B cell (primary cell): ENCODE measurements at regions not wholly inside any gene's neighbourhood (a gene's known extent, or its start where the extent isn't known, plus 50 kb on each side); places are given as distances from the start of the nearest gene placed in this dataset.

Experiments
- ATAC-seq: fragments of 200-7000 bp; cut with Tn5 transposase; one replicate; pipeline ENCODE4 v1.10.0; 2021; ENCODE audit warnings: low read depth, mild to moderate bottlenecking, moderate number of reproducible peaks, moderate library complexity
- CTCF ChIA-PET: fragments of 350-600 bp; sonication (Branson Sonifier 250); formaldehyde crosslinking; loops from one replicate; lab custom pipeline; 2021; ENCODE audit warnings: antibody characterized with exemption, inconsistent platforms; lab: Charles Lee
- POLR2A ChIA-PET: fragments of 350-600 bp; sonication (Branson Sonifier 250); formaldehyde crosslinking; loops from one replicate; lab custom pipeline; 2021; ENCODE audit warnings: antibody characterized with exemption; lab: Charles Lee
- DNase-seq: peaks from one replicate; pipeline ENCODE4 v3.0.0; 2013
- H2AFZ ChIP-seq: 2 replicates; pipeline ENCODE4 v1.6.1; 2012; ENCODE audit warnings: mild to moderate bottlenecking, low read depth, low read length; ENCODE audit not compliant: insufficient read depth, poor library complexity, severe bottlenecking
- H3K27ac ChIP-seq, 2 donors: 1 replicate in 1 of 2; 2 replicates in 1 of 2; pipeline ENCODE4 v1.5.1; 2012 to 2013; ENCODE audit warnings: low read length in 2 of 2, mild to moderate bottlenecking in 2 of 2, moderate library complexity in 1 of 2
- H3K27me3 ChIP-seq, 4 experiments: fragments of 200-600 bp in 1 of 4; sonication (generic) in 1 of 4; replicated peaks in 1 of 4; 1 replicate in 2 of 4; 2 replicates in 2 of 4; pipeline versions ENCODE4 v1.6.1 to v1.7.0; 2013 to 2016; ENCODE audit warnings: low read length in 3 of 4, mild to moderate bottlenecking in 2 of 4, mixed read lengths in 1 of 4, moderate library complexity in 1 of 4; ENCODE audit not compliant: insufficient read depth in 4 of 4, control insufficient read depth in 3 of 4; ENCODE audit errors: control extremely low read depth in 1 of 4
- H3K36me3 ChIP-seq, 2 experiments: replicated peaks in 1 of 2; 1 replicate in 1 of 2; 2 replicates in 1 of 2; pipeline versions ENCODE4 v1.6.1 to v1.7.1; 2013; ENCODE audit warnings: low read length in 1 of 2; ENCODE audit not compliant: insufficient read depth in 2 of 2, control insufficient read depth in 1 of 2; ENCODE audit errors: control extremely low read depth in 1 of 2, extremely low read depth in 1 of 2
- H3K4me1 ChIP-seq, 2 donors: fragments of 200-600 bp in 1 of 2; sonication (generic) in 1 of 2; 1 replicate in 1 of 2; 2 replicates in 1 of 2; pipeline versions ENCODE4 v1.5.1 to v1.6.1; 2013 to 2017; ENCODE audit warnings: low read length in 2 of 2; ENCODE audit not compliant: control insufficient read depth in 2 of 2, insufficient read depth in 2 of 2
- H3K4me2 ChIP-seq: replicated peaks from 2 replicates; pipeline ENCODE3; 2012; ENCODE audit warnings: mild to moderate bottlenecking, low read depth, low read length; ENCODE audit not compliant: poor library complexity, severe bottlenecking
- H3K4me3 ChIP-seq, 5 experiments: fragments of 200-600 bp in 1 of 5; sonication (generic) in 1 of 5; 1 replicate in 3 of 5; 2 replicates in 2 of 5; pipeline versions ENCODE4 v1.5.1 to v1.7.0; 2011 to 2016; ENCODE audit warnings: low read length in 4 of 5, mild to moderate bottlenecking in 4 of 5, low read depth in 2 of 5, control low read depth in 1 of 5, moderate library complexity in 1 of 5; ENCODE audit not compliant: insufficient read depth in 1 of 5; ENCODE audit errors: control extremely low read depth in 1 of 5, extremely low read depth in 1 of 5
- H3K79me2 ChIP-seq: fragments of 200-600 bp; sonication (generic); one replicate; pipeline ENCODE4 v1.6.0; 2016; ENCODE audit warnings: low read length; ENCODE audit not compliant: control insufficient read depth, insufficient read depth
- H3K9ac ChIP-seq: fragments of 200-600 bp; sonication (generic); 2 replicates; pipeline ENCODE4 v1.6.1; 2017; ENCODE audit warnings: mild to moderate bottlenecking, low read length, moderate library complexity
- H3K9me3 ChIP-seq, 3 donors: one replicate each; pipeline versions ENCODE4 v1.6.1 to v1.7.1; 2013; ENCODE audit warnings: low read length in 2 of 3; ENCODE audit not compliant: control insufficient read depth in 2 of 3, insufficient read depth in 1 of 3; ENCODE audit errors: control extremely low read depth in 1 of 3
- H4K20me1 ChIP-seq: 2 replicates; pipeline ENCODE4 v1.6.0; 2012; ENCODE audit warnings: mild to moderate bottlenecking, low read length; ENCODE audit not compliant: insufficient read depth, control insufficient read depth, poor library complexity, severe bottlenecking
- H3K27ac Mint-ChIP-seq: one replicate; pipeline ENCODE4 v1.8.0; 2021; ENCODE audit warnings: mixed read lengths
- H3K27me3 Mint-ChIP-seq: one replicate; pipeline ENCODE4 v1.8.0; 2021; ENCODE audit warnings: mixed read lengths
- H3K4me1 Mint-ChIP-seq: one replicate; pipeline ENCODE4 v1.8.0; 2021; ENCODE audit warnings: mixed read lengths
- H3K4me3 Mint-ChIP-seq: one replicate; pipeline ENCODE4 v1.8.0; 2021; ENCODE audit warnings: mixed read lengths
- H3K9me3 Mint-ChIP-seq: one replicate; pipeline ENCODE4 v1.8.0; 2022; ENCODE audit warnings: mixed read lengths; ENCODE audit not compliant: insufficient read depth
- CTCF ChIP-seq: fragments of 200-600 bp; IDR thresholded peaks from one replicate; pipeline ENCODE4 v1.8.0; 2022; ENCODE audit warnings: antibody characterized with exemption, mild to moderate bottlenecking
- EZH2 ChIP-seq: IDR thresholded peaks from 2 replicates; pipeline ENCODE4 v1.6.1; 2012; ENCODE audit warnings: borderline replicate concordance, low read depth, mild to moderate bottlenecking, moderate library complexity, low read length; ENCODE audit not compliant: insufficient read depth, poor library complexity, severe bottlenecking
- WGBS: methylation state at CpG from one replicate; pipeline ENCODE4 v1.1.5; 2013; ENCODE audit warnings: missing lambda C conversion rate; ENCODE audit not compliant: insufficient coverage; 5-methylcytosine and 5-hydroxymethylcytosine counted together
- intact Hi-C: fragments of 100-400 bp; cut with micrococcal nuclease; formaldehyde crosslinking; loops from one replicate; pipeline ENCODE4 v1.10.0; 2022

- no peak for TF ChIP-seq EZH2
- no peak for TF ChIP-seq CTCF
- Histone ChIP-seq H3K9ac (no peak overlapping the region), H3K4me2 (no peak overlapping the region), H2AFZ (no peak overlapping the region), H3K9me3 (peaks cover 3 to 8% (median 7%) of the 10 kb centered on the region in 3 donors), H3K4me3 (no peak overlapping the region), H3K27me3 (peaks cover 0 to 3% (median 0%) of the 10 kb centered on the region in 4 experiments), H3K36me3 (no peaks in the 10 kb centered on the region), H3K4me1 (no peaks in the 10 kb centered on the region), H3K79me2 (no peaks in the 10 kb centered on the region), H4K20me1 (no peaks in the 10 kb centered on the region), H3K27ac (no peak overlapping the region)
- Mint-ChIP-seq H3K27ac (no peak overlapping the region), H3K4me1 (no peaks in the 10 kb centered on the region), H3K27me3 (peaks cover 5% of the 10 kb centered on the region), H3K4me3 (no peak overlapping the region), H3K9me3 (peaks cover 2% of the 10 kb centered on the region)
- intact Hi-C loops = no loop called here
- ATAC-seq (no peak), DNase-seq (no peak)
- WGBS = 92% methylated on average over 4 of the region's 6 CpGs
- ChIA-PET CTCF (no interaction called here), POLR2A (no interaction called here)
Observed at GRCh38 chr12:131521326-131521725, 189.6 kb upstream of the SFSWAP start.

GRCh38 chr12:131525795-131526508 lies 184.9 kb upstream of the SFSWAP start:
- no peak for DNase-seq
- no peak overlapping the region for H2AFZ ChIP-seq
- no peaks in the 10 kb centered on the region for H3K36me3 ChIP-seq
- H3K4me2 ChIP-seq = no peak overlapping the region
- Mint-ChIP-seq H3K27me3 (peaks cover 4% of the 10 kb centered on the region), H3K4me1 (no peaks in the 10 kb centered on the region), H3K9me3 (no peaks in the 10 kb centered on the region), H3K27ac (no peak overlapping the region), H3K4me3 (no peak overlapping the region)
- H3K79me2 ChIP-seq = no peaks in the 10 kb centered on the region
- TF ChIP-seq CTCF = no peak
- TF ChIP-seq EZH2 = no peak
- peaks cover 0 to 6% (median 0%) of the 10 kb centered on the region in 3 donors for H3K9me3 ChIP-seq
- intact Hi-C loops = no loop called here
- WGBS = 92% methylated on average over 20 of the region's 23 CpGs
- ChIA-PET CTCF (no interaction called here), POLR2A (no interaction called here)
- no peaks in the 10 kb centered on the region for H4K20me1 ChIP-seq
- no peak for ATAC-seq
- no peaks in the 10 kb centered on the region for H3K4me1 ChIP-seq
- H3K27ac ChIP-seq = no peak overlapping the region
- no peak overlapping the region for H3K9ac ChIP-seq
- H3K27me3 ChIP-seq = no peaks in the 10 kb centered on the region
- no peak overlapping the region for H3K4me3 ChIP-seq
